ENCODE measurements at regions not wholly inside any gene's neighbourhood (a gene's known extent, or its start where the extent isn't known, plus 50 kb on each side); places are given as distances from the start of the nearest gene placed in this dataset.

DNA sequence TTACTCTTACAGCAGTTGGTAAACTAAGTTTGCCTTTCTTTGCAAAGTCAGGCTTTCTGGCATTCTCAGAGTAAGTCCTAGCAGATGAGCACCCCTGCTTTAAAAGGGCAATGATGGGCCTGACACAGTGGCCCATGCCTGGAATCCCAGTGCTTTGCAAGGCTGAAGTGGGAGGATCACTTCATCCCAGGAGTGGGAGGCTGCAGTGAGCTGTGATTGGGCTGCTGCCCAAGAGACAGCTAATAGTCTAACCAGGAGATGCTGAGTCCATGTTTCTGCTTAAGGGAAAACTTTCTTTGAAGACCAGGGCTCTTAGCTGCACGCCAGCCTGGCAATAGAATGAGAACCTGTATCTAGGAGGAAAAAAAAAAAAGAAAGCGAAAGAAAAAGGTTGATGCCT is 100.2 kb upstream of the MPP7 start:
- Histone ChIP-seq H3K23ac (ENCODE audit: insufficient read length) (no peak overlapping the region), H2BK20ac (ENCODE audit: low read length) (no peak overlapping the region), H2BK120ac (replicated peaks; ENCODE audit: low read depth, low read length) (no peak overlapping the region), H3K4me3 (ENCODE audit: extremely low read depth in 1 of 4, insufficient read depth in 2 of 4, low read depth in 3 of 4, low read length in 4 of 4) (no peak overlapping the region), H2BK15ac (ENCODE audit: low read length) (no peak overlapping the region), H2AK5ac (ENCODE audit: low read depth, low read length) (no peak overlapping the region), H3K27ac (ENCODE audit: low read depth, low read length) (no peak overlapping the region), H3K4me2 (ENCODE audit: insufficient read depth in 1 of 2, low read depth in 2 of 2, low read length in 2 of 2) (no peak overlapping the region), H3K27me3 (replicated peaks in 1 of 4; ENCODE audit: control insufficient read depth in 3 of 4, extremely low read depth in 1 of 4, insufficient read depth in 3 of 4, low read length in 3 of 4) (no peaks in the 10 kb centered on the region), H2BK12ac (ENCODE audit: low read depth, low read length) (no peak overlapping the region), H4K91ac (replicated peaks; ENCODE audit: insufficient read length, low read length) (no peak overlapping the region), H4K5ac (ENCODE audit: insufficient read length, low read depth, low read length) (peak overlapping the region; percentile 44), H3K79me2 (ENCODE audit: control insufficient read depth in 1 of 2, insufficient read depth in 2 of 2, low read length in 2 of 2) (no peaks in the 10 kb centered on the region), H3K9ac (replicated peaks in 1 of 4; ENCODE audit: extremely low read depth in 1 of 4, low read depth in 3 of 4, low read length in 3 of 4) (no peak overlapping the region), H3K23me2 (ENCODE audit: low read depth, low read length) (no peaks in the 10 kb centered on the region), H4K20me1 (replicated peaks in 1 of 2; ENCODE audit: control insufficient read depth in 1 of 2, insufficient read depth in 2 of 2, low read length in 2 of 2) (no peaks in the 10 kb centered on the region), H3K79me1 (ENCODE audit: low read depth, low read length) (no peaks in the 10 kb centered on the region), H2AFZ (ENCODE audit: low read length) (peak overlapping the region; percentile 43), H4K8ac (ENCODE audit: extremely low read depth, insufficient read depth, low read length) (no peak overlapping the region), H3K4me1 (replicated peaks in 1 of 4; ENCODE audit: control insufficient read depth in 3 of 4, insufficient read depth in 4 of 4, low read length in 3 of 4) (peaks cover 0 to 3% (median 0%) of the 10 kb centered on the region in 4 experiments; a peak in 1 of 7 replicates), H2BK5ac (ENCODE audit: low read depth, low read length) (no peak overlapping the region), H3K14ac (ENCODE audit: insufficient read length) (no peak overlapping the region), H3K36me3 (ENCODE audit: control insufficient read depth in 2 of 4, insufficient read depth in 4 of 4, low read length in 3 of 4) (no peaks in the 10 kb centered on the region), H3K9me3 (ENCODE audit: insufficient read depth in 2 of 2, low read depth in 1 of 2, low read length in 1 of 2) (no peaks in the 10 kb centered on the region), H3K56ac (replicated peaks; ENCODE audit: insufficient read length, low read depth, low read length) (no peak overlapping the region), H3K4ac (replicated peaks; ENCODE audit: insufficient read length, low read depth, low read length) (no peak overlapping the region), H3K18ac (ENCODE audit: extremely low read depth, low read length) (no peak overlapping the region)
- FAIRE-seq = no peak
- WGBS, 2 experiments (ENCODE audit: extremely low coverage in 1 of 2, insufficient coverage in 1 of 2, insufficient read length in 1 of 2, insufficient replicate concordance in 2 of 2, low coverage in 1 of 2, low lambda C conversion rate in 2 of 2, missing lambda C conversion rate in 1 of 2) = 73% methylated on average over 2 of the region's 2 CpGs; no CpG with 5 or more reads in 1 of the 2 experiments
- DNase-seq (ENCODE audit: low read depth in 1 of 2, low spot score in 2 of 2) = no peak
- CTCF ChIA-PET (ENCODE audit: partially characterized antibody) = interaction anchor here (0.6 to 1.9 kb wide), 4 partner anchors 8 to 557 kb away, joined by 3 to 12 read pairs (median 6); no protein-coding TSS in a partner anchor
- POLR2A ChIA-PET (ENCODE audit: partially characterized antibody) = no interaction called here
- TF ChIP-seq SIX5 (IDR thresholded peaks at IDR 0.05; ENCODE audit: low read depth, low read length) = no peak
- no peak for TF ChIP-seq TEAD4 (IDR thresholded peaks at IDR 0.05; ENCODE audit: low read depth, low read length)
- TF ChIP-seq POU5F1 (IDR thresholded peaks at IDR 0.05; ENCODE audit: low read depth, low read length) = no peak
- TF ChIP-seq JUND (IDR thresholded peaks at IDR 0.05; ENCODE audit: low read length) = no peak
- TF ChIP-seq CBX5 (IDR thresholded peaks at IDR 0.05; ENCODE audit: low read depth, low read length) = no peak
- TF ChIP-seq CREB1 (IDR thresholded peaks at IDR 0.05) = no peak
- TF ChIP-seq RXRA (IDR thresholded peaks at IDR 0.05; ENCODE audit: insufficient read depth, low read depth, low read length) = no peak
- no peak for TF ChIP-seq EGR1 (IDR thresholded peaks at IDR 0.05; ENCODE audit: borderline replicate concordance, low read depth, low read length)
- no peak for TF ChIP-seq JUN (IDR thresholded peaks at IDR 0.05; ENCODE audit: low read depth, low read length)
- TF ChIP-seq TAF7 (optimal IDR thresholded peaks at IDR 0.05; ENCODE audit: borderline replicate concordance, low read depth, low read length) = no peak
- TF ChIP-seq USF2 (IDR thresholded peaks at IDR 0.05; ENCODE audit: low read length) = no peak
- no peak for TF ChIP-seq E2F6 (IDR thresholded peaks at IDR 0.05)
- TF ChIP-seq SUZ12 (IDR thresholded peaks at IDR 0.05; ENCODE audit: low read length) = no peak
- no peak for TF ChIP-seq SIN3A (conservative IDR thresholded peaks at IDR 0.05 in 1 of 2, IDR thresholded peaks at IDR 0.05 in 1 of 2; ENCODE audit: low read depth in 1 of 2, low read length in 2 of 2)

Measured in H1 (cell line).